HG02981 (cell line): ENCODE measurements at regions not wholly inside any gene's neighbourhood (a gene's known extent, or its start where the extent isn't known, plus 50 kb on each side); places are given as distances from the start of the nearest gene placed in this dataset.
"Not testable (repeated sequence)": the region's sequence is repeated elsewhere in the genome, so short reads cannot be mapped to it uniquely, and the experiment has no call there.

Experiments
- ATAC-seq: cut with Tn5 transposase; IDR thresholded peaks from one replicate; pipeline ENCODE4 v1.9.1; 2021; ENCODE audit warnings: mild to moderate bottlenecking, moderate library complexity; ENCODE audit not compliant: unreplicated experiment

DNA sequence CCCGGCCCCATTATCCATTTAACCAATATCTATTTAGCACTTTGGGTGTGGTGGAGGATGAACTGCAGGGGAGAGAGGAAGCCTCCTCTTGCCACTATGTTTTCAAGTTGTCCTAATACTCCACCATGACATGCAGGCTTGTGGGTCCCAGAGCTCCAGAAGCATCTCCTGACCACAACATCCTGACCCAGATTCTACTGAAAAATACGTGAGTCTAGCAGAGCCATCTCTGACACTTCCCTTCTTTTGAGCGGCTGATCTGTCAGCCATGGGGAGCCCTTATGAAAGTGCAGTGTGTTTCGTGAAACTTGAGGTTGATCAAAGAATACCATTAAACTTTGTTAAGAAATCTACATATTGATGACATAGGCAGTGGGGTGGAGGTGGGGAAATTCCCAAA is 126.6 kb downstream of the UNC93B1 start:
- ATAC-seq, result not testable (repeated sequence)

DNA sequence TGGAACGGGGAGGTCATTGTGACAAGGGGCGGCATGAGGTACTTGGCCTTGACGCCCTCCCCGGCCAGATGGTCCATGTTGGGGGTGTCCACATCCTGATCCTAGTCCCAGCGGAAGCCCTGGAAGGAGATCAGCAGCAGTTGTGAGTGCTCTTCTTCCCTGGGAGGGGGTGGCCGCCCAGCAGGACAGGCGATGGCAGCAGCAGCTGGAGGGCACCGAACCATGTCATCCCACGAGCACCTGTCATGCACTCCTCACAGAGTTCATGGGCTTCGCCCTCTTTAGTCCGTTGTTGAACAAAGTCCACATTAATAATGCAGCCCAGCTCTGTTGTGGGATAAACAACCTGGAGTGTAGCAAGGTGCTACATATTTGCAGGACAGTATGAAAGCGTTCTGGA is 130.7 kb downstream of the UNC93B1 start:
- not testable (repeated sequence) for ATAC-seq

DNA sequence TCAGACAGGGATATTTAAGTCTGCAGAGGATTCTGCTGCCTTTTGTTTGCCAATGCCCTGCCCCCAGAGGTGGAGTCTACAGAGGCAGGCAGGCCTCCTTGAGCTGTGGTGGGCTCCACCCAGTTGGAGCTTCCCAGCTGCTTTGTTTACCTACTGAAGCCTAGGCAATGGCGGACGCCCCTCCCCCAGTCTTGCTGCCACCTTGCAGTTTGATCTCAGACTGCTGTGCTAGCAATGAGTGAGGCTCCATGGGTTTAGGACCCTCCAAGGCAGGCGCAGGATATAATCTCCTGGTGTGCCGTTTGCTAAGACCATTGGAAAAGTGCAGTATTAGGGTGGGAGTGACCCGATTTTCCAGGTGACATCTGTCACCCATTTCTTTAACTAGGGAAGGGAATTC is 132.7 kb downstream of the UNC93B1 start:
- not testable (repeated sequence) for ATAC-seq

DNA sequence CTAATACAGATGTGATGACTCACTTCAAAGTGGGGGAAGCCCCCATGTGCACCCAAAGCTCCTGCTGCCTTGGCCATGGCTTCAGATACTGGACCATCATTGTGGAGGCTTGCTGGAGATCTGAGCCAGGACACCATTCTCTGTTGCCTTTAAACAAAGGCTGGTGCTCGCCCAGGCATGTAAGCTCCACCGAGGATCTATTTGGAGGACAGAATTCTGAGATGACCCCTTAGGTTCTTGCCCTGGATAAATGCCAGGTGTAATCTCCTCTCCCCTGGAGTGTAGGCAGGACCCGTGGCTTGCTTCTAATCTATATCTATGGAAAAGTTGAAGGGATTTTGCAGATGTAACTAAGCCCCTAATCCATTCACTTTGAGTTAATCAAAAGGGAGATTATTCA is 141.0 kb downstream of the UNC93B1 start:
- ATAC-seq, result not testable (repeated sequence)

DNA sequence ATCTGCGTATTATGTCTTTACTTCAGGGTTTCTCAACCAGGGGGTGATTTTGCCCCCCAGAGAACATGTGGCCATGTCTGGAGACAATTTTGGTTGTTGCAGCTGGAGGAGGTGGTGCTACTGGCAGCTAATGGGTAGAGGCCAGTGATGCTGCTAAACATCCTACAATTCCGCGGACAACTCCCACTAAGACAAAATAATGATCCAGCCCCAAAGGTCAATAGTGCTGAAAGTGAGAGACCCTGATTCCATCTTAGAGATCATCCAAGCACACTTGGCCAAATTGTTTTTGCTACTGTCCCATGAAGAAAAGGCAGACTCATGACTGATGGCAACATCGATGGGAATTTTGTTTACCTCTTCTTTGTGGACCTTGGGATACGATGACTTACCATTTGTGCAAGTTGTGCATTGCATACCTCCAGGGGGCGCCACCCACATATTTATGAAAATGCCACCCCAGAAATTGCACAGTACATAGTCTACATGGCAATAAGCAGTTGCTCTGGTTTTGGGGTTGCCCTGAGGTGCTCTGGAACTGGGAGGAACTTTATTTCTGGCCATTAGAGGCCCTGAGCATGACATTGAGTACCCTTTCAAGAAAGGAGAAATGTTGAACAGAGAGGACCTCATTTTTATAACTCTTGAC is 144.3 kb downstream of the UNC93B1 start:
- not testable (repeated sequence) for ATAC-seq

DNA sequence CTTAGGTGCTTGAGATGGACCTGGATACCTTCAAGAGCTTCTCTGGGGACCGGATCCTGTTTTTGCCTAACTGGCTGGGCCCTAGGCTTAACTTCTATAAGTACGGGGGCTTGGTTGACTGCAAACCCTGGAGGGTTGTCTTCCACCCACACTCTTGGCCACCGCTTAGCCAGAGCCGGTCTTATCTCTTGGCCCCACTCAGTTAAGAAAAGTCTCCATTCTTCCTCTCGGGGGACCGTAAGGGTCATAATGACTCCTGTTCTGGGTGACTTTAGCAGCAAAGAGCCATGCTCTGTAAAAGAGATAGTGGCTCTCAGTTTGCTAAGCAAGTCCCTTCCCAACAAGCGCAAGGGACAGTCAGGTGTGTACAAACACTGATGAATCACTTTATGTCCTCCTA is 153.2 kb downstream of the UNC93B1 start:
- not testable (repeated sequence) for ATAC-seq

DNA sequence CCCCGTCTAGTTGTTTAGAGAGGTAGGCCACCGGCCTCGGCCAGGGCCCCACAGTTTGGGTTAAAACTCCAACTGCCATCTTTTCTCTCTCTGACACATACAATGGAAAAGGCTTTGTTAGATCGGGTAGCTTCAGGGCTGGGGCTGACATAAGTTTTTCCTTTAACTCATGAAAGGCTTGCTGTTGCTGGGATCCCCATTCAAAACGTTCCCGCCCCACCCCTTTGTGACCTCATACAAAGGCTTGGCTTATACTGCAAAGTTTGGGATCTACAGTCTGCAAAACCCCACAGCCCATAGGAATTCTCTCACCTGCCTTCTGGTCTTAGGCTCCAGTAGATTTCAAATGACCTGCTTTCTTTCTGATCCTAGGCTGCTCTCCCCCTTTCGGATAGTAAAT is 154.1 kb downstream of the UNC93B1 start:
- not testable (repeated sequence) for ATAC-seq

DNA sequence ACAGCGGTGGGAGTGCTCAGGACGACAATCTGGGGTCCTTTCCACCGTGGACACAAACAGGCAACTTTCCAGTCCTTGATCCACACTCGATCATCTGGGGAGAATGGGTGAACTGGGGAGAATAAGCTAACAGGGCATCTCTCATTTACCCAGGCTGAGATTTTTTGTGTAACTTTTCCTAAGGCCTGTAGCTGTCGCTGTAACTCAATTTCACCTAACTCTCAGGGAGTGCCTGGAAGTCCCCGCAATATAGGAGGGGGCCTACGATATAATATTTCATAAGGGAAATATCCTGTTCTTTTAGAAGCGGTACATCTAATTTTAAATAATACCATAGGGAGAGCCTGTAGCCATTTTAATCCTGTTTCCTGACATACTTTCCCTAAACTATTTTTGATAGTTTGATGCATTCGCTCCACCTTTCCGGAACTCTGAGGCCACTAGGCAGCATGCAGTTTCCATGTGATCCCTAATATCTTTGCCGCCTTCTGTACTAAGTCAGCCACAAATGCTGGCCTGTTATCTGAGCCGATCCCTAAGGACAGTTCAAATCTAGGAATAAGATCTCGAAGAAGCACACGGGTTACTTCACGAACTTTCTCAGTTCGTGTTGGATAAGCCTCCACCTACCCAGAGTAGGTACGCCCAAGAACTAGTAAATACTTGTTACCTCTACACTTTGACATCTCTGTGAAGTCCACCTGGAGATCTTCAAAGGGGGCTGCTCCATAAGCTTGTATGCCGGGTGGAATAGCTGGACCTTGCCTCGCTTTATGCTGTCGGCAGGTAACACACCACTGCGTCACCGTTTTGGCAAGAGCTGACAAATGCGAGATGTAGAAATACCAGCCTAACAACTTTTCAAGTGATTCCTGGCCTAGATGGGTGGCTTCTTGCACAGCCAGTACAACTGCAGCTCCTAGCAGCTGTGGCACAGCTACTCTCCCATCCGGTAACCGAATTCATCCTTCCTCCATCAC is 155.7 kb downstream of the UNC93B1 start:
- not testable (repeated sequence) for ATAC-seq

DNA sequence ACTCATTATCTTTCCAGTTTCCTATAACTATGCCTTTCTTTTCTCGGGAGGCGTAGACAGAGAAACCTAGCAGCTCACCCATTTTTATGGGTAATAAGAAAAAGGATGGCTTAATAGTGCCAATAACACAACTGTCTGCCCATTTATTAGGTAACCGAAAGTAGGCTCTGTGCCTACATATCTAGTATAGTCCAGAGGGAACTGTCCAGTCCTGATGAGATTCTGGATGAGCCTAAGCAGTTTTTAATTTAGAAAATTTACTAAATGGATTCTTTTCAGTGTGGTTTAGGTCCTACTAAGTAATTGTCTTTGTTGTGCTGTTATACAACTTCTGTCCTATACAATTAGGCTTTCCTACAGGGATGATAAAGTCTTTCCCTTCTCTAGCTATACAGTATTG is 157.6 kb downstream of the UNC93B1 start:
- ATAC-seq, result not testable (repeated sequence)

DNA sequence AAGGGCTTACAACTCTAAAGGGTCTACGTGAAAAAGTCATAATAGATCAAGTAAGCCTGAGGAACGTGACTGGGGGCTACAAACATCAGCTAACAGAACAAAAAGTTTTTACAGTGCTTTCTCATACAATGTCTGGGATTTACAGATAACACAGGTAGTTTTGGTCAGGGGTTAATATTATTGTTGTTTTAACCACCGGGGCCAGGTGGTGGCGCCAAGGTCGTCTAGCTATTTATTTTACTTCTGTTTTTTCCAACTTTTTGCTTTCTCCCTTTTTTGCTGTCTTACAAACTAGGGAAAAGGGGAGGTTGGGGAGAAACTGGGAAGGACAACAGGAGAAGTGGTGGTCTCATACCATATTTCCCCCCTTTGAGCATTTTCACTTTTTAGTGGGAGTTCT is 158.6 kb downstream of the UNC93B1 start:
- not testable (repeated sequence) for ATAC-seq

DNA sequence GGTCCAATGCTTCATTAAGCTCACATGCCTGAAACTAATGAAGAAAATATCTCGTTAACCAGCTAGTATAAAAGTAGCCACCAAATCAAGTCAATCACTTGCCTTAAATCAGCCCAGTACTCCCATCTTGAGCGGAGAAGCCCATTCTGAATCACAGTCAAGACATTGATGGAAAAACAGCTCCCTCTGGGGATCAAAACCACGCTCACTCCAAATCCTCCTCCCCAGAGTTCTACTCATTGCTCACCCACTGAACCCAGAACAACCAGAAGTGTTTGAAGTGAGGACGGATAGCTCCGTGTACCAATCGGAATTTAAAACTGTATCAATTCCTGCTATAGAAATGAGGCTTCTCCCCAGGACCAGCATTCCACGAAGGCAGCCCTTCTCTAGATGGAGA is 163.3 kb downstream of the UNC93B1 start:
- ATAC-seq, result not testable (repeated sequence)

DNA sequence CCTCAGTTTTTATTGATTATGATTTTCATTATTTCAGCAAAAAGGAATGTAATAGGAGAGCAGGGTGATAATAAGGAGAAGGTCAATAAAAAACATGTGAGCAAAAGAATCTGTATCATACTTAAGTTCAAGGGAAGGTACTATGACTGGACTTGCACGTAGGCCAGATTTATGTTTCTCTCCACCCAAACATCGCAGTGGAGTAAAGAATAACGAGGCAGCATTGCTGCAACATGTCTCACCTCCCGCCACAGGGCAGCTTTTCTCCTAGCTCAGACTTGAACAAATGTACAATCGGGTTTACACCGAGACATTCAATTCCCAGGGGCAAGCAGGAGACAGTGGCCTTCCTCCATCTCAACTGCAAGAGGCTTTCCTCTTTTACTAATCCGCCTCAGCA is 155.7 kb upstream of the ALDH3B2 start:
- ATAC-seq, result not testable (repeated sequence)

DNA sequence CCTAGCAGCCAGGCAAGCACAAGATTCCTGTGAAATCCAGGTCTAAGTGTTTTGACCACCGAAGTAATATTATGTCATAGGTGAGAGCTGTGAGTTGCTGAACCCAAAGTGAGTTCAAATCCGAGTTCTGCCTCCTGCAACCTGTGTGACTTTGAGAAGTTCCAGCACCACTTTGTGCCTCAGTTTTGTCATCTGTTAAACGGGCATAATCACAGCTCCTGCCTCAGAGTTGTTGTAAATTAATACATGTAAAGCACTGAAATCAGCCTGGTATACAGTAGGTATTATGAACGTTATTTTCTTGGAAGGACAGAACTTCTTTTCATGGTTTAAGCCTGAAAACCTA is 152.5 kb upstream of the ALDH3B2 start:
- ATAC-seq, result not testable (repeated sequence)

DNA sequence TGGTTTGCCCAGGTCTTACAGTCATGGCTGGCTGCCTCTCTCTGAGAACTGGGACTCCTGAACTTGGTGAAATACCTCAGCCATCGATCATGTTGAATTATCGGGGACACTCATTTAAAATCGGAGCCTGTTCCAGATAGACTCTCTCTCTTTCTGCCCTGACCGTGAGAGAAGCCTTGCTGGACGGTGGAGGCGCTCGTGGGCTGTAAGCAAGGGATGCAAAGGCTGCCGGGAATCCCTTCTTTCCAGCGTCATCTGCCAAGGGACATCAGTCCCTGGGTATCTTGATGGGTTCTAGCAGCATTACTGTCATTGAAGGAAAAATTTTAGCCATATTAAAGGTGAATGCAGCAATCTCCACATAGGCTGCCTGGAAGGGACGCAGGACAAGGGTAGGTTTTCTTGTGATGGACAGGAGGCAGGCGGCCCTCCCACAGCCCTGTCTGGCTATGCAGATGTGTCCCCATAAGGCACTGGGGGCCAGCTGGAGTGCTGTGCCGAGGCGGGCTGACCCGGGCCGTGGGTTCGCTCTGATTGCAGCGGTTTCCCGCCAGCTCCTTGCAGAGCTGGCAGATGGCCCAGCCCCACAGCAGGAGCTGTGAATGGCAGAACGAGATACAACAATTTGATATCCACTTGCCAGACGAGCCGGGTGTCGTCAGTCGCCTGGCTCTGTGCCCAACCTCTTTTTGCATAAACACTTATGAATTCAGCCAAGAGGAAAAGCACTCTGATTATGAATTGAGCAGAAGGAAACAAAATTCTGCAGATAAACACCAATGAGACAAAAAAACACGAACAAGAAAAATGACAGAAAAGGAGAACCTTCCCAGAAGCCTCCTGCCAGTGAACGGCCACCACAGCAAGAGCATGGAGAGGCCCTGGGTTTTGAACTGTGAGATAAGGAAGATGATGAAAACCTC is 151.9 kb upstream of the ALDH3B2 start:
- ATAC-seq, result not testable (repeated sequence)

DNA sequence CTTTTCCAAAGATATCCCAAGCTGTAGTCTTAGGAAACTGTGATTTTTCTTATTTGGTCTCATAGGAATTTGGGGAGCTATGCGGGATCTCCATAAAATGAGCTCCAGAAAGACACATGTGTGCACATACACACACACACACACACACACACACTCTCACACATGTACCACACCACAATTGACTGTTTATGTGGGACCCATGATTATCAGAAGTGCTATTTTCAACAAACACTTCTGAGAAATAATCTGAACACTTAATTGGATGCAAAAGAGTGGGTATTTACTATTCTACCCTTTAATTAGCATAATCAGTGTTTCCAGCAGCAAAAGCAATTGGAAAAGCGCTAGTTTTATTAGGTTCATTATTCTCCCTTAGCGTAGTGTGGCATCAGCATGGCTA is 150.4 kb upstream of the ALDH3B2 start:
- not testable (repeated sequence) for ATAC-seq

DNA sequence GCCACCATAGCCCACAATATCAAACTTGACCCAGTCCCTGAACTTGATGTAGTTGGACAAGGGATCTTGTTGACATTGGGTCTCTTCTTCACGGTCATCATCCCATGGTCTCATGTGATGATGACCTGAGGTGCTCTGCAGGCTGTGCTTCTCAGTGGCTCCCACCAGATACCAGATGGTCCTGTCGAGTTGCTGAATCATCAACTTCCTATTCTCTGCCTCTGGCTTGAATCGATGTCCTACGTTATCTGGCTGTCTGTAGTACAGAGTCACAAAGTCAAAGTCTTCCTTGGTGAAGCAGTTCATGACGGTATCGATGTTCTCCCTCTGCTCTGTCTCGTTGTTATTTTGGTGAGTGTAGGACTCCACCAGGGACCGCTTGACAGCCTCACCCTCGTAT is 145.7 kb upstream of the ALDH3B2 start:
- ATAC-seq, result no peak

DNA sequence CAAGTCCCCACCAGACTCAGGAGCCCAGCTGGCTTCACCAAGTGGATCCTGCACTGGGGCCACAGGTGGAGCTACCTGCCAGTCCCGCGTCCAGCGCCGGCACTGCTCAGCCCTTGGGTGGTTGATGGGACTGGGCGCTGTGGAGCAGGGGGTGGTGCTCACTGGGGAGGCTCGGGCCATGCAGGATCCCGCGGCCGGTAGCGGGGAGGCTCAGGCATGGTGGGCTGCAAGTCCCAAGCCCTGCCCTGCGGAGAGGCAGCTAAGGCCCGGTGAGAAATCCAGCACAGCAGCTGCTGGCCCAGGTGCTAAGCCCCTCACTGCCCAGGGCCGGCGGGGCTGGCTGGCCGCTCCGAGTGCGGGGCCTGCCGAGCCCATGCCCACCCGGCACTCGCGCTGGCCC is 143.1 kb upstream of the ALDH3B2 start:
- ATAC-seq, result not testable (repeated sequence)

DNA sequence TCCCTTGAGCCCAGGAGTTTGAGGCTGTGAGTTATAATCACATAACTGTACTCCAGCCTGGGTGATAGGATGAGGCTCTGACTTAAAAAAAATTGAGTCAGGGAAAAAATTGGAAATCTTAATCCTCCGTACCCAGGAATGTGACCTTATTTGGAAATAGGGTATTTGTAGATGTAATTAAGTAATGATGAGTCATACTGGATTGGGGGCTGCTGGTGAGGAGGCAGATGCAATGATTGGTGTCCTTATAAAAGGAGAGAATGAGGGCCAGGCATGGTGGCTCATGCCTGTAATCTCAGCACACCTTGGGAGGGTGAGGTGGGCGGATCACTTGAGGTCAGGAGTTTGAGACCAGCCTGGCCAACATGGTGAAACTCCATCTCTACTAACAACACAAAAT is 134.9 kb upstream of the ALDH3B2 start:
- not testable (repeated sequence) for ATAC-seq

DNA sequence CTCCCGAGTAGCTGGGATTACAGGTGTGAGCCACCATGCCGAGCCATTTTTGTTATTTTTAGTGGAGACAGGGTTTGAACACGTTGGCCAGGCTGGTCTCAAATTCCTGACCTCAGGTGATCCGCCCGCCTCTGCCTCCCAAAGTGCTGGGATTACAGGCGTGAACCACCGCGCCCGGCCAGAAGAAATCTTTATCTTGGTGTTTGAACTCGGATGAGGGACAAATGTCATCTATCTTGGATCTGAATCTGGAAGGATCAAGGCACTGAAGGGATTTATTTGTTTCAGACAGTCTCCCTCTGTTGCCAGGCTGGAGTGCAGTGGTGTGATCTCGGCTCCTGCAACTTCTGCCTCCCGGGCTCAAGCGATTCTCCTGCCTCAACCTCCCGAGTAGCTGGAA is 133.5 kb upstream of the ALDH3B2 start:
- ATAC-seq, result not testable (repeated sequence)

DNA sequence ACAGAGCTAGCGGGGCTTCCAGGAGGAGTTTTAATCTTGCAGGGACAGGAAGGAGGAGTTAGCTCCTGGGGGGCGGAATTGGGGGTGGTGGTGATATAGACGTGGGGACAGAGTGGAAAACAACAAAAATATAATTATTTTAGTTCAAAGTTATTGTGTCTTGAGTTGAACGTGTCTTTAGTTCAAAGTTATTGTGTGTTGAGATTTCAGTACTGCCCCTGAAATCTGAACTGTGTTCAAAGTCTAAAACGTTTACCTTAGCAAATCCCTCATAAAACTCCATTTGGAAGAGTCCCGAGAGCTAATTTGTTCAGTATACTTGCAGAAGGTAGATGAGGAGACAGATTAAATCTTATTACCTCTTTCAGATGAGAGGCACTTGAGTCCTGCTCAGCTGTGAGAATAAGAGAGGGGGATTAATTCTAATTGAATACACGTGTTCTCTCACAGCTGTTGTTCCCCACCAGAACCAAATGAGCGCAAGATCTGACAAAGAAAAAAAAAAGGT is 132.4 kb upstream of the ALDH3B2 start:
- ATAC-seq, result not testable (repeated sequence)

DNA sequence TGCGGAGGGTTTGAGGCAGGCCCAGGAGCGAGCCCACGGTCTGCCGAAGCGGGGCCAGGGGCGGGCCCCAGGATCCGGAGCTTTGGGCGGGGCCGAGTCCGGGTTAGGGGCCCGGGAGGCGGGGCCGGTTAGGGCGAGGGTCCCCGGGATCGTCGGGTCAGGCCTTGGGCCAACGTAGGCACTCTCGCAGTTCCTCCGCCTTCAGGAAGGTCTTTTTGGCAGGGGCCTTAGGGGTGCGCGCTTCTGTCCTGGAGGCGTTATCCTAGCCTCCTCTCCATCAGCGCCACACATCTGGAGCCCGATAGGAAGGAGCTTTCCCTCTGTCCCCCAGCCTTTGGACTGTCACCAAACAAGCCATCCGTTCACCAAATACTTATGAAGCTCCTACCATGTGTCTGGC is 131.8 kb upstream of the ALDH3B2 start:
- ATAC-seq, result not testable (repeated sequence)
